Activated gamma-delta T cell treated with Interleukin-2 at 50 U/mL for 16 hours (primary cell): ENCODE measurements at regions not wholly inside any gene's neighbourhood (a gene's known extent, or its start where the extent isn't known, plus 50 kb on each side); places are given as distances from the start of the nearest gene placed in this dataset.
"Not testable (repeated sequence)": the region's sequence is repeated elsewhere in the genome, so short reads cannot be mapped to it uniquely, and the experiment has no call there.

Source experiments
- DNase-seq: peaks from one replicate; pipeline ENCODE4 v3.0.0-alpha.2; 2020

GRCh38 chr7:10649120-10649519 is 324.6 kb upstream of the PHF14 start:
- not testable (repeated sequence) for DNase-seq

GRCh38 chr7:10655031-10655430 is 318.6 kb upstream of the PHF14 start:
- DNase-seq, result no peak

GRCh38 chr7:10657201-10657600 is 316.5 kb upstream of the PHF14 start:
- DNase-seq, result no peak

- no peak for DNase-seq
Measured at GRCh38 chr7:10657837-10658236, 315.8 kb upstream of the PHF14 start.

- DNase-seq, result no peak
Measured at GRCh38 chr7:10662491-10662890, 311.2 kb upstream of the PHF14 start.

GRCh38 chr7:10662982-10663884 is 310.4 kb upstream of the PHF14 start:
- DNase-seq, result no peak

- no peak for DNase-seq
Measured at GRCh38 chr7:10672186-10672585, 301.5 kb upstream of the PHF14 start.

- no peak for DNase-seq
Measured at GRCh38 chr7:10677211-10677610, 296.5 kb upstream of the PHF14 start.

- no peak for DNase-seq
Measured at GRCh38 chr7:10677668-10678232, 295.9 kb upstream of the PHF14 start.

GRCh38 chr7:10684606-10685005 is 289.1 kb upstream of the PHF14 start:
- DNase-seq, result no peak

- DNase-seq, result no peak
Measured at GRCh38 chr7:10685040-10685439, 288.6 kb upstream of the PHF14 start.

GRCh38 chr7:10688544-10688943 is 285.1 kb upstream of the PHF14 start:
- no peak for DNase-seq

- no peak for DNase-seq
Measured at GRCh38 chr7:10696064-10696463, 277.6 kb upstream of the PHF14 start.

- no peak for DNase-seq
Measured at GRCh38 chr7:10703059-10703458, 270.6 kb upstream of the PHF14 start.

- DNase-seq, result no peak
Measured at GRCh38 chr7:10703981-10704380, 269.7 kb upstream of the PHF14 start.

GRCh38 chr7:10704653-10705052 is 269.0 kb upstream of the PHF14 start:
- DNase-seq, result no peak

- DNase-seq, result no peak
Measured at GRCh38 chr7:10706875-10707493, 266.7 kb upstream of the PHF14 start.

- no peak for DNase-seq
Measured at GRCh38 chr7:10707519-10707918, 266.2 kb upstream of the PHF14 start.

- DNase-seq, result no peak
Measured at GRCh38 chr7:10708447-10708846, 265.2 kb upstream of the PHF14 start.

- DNase-seq, result no peak
Measured at GRCh38 chr7:10718768-10719167, 254.9 kb upstream of the PHF14 start.

- DNase-seq, result no peak
Measured at GRCh38 chr7:10720042-10720441, 253.6 kb upstream of the PHF14 start.

GRCh38 chr7:10721289-10721688 is 252.4 kb upstream of the PHF14 start:
- no peak for DNase-seq

- no peak for DNase-seq
Measured at GRCh38 chr7:10723832-10724231, 249.8 kb upstream of the PHF14 start.

- DNase-seq, result no peak
Measured at GRCh38 chr7:10724449-10724848, 249.2 kb upstream of the PHF14 start.
